HCT116 (cell line): ENCODE measurements at regions not wholly inside any gene's neighbourhood (a gene's known extent, or its start where the extent isn't known, plus 50 kb on each side); places are given as distances from the start of the nearest gene placed in this dataset.

Experiments used
- ATAC-seq: fragments of 200-7000 bp; cut with Tn5 transposase; 2 replicates; pipeline ENCODE4 v1.9.1; 2020; ENCODE audit warnings: mild to moderate bottlenecking, moderate library complexity
- BruUV-seq: library from RNA; stranded (reverse); fragments of 400-500 nt; replicated peaks from 2 replicates; lab custom pipeline; 2021; lab: Mats Ljungman, UMichigan
- CTCF ChIA-PET: fragments of 300-600 bp; sonication (Branson Sonifier 250); formaldehyde crosslinking; loops from one replicate; lab custom pipeline; 2021; ENCODE audit warnings: antibody characterized with exemption; lab: Charles Lee
- POLR2A ChIA-PET: fragments of 300-600, 350-600 bp; sonication (Branson Sonifier 250); formaldehyde crosslinking; loops from one replicate; lab custom pipeline; 2021; ENCODE audit warnings: antibody characterized with exemption; lab: Charles Lee
- RAD21 ChIA-PET, 2 experiments: fragments of 300-600 bp; sonication (Branson Sonifier 250); formaldehyde crosslinking; loops; one replicate each; lab custom pipeline; 2023; ENCODE audit warnings: low total read pairs in 2 of 2; ENCODE audit not compliant: uncharacterized antibody in 2 of 2, unreplicated experiment in 2 of 2, low non-redundant PET in 1 of 2; lab: Charles Lee
- DNase-seq: peaks from one replicate; pipeline ENCODE4 v3.0.0-alpha.2; 2010; ENCODE audit warnings: low read depth, low spot score
- H2AFZ ChIP-seq: fragments of 200-600 bp; shearing (Covaris generic), sonication (generic); 2 replicates; pipeline ENCODE4 v1.6.1; 2017; ENCODE audit warnings: low read depth, mixed run types, mixed read lengths, antibody characterized with exemption, low read length; ENCODE audit not compliant: poor library complexity, severe bottlenecking
- H3K27ac ChIP-seq: 2 replicates; pipeline ENCODE4 v1.5.1; 2012; ENCODE audit warnings: low read depth, low read length
- H3K27me3 ChIP-seq: fragments of 200-600 bp; sonication (generic); 2 replicates; pipeline ENCODE4 v1.6.1; 2016; ENCODE audit warnings: mixed run types, low read length, mixed read lengths; ENCODE audit not compliant: insufficient read depth
- H3K36me3 ChIP-seq, 2 experiments: fragments of 200-500 bp in 1 of 2; fragments of 200-600 bp in 1 of 2; sonication (Bioruptor generic) in 1 of 2; sonication (generic) in 1 of 2; 2 replicates each; pipeline versions ENCODE4 v1.5.1 to v1.6.1; 2014 to 2016; ENCODE audit warnings: low read length in 2 of 2, inconsistent platforms in 1 of 2, mixed read lengths in 1 of 2, mixed run types in 1 of 2; ENCODE audit not compliant: insufficient read depth in 2 of 2, control insufficient read depth in 1 of 2
- H3K4me1 ChIP-seq, 2 experiments: fragments of 200-600 bp in 1 of 2; sonication (generic) in 1 of 2; 2 replicates each; pipeline versions ENCODE4 v1.5.1 to v1.6.1; 2012 to 2017; ENCODE audit warnings: low read length in 2 of 2, inconsistent platforms in 1 of 2, mild to moderate bottlenecking in 1 of 2, mixed read lengths in 1 of 2, mixed run types in 1 of 2, moderate library complexity in 1 of 2; ENCODE audit not compliant: insufficient read depth in 2 of 2, control insufficient read depth in 1 of 2
- H3K4me2 ChIP-seq: fragments of 200-600 bp; sonication (generic); 2 replicates; pipeline ENCODE4 v1.6.1; 2017; ENCODE audit warnings: mixed run types, low read length, mixed read lengths
- H3K4me3 ChIP-seq, 2 experiments: fragments of 200-600 bp in 1 of 2; sonication (generic) in 1 of 2; replicated peaks in 1 of 2; 2 replicates each; pipeline ENCODE4 v1.5.1; 2011 to 2016; ENCODE audit warnings: low read length in 2 of 2, control low read depth in 1 of 2, low read depth in 1 of 2, mild to moderate bottlenecking in 1 of 2, mixed read lengths in 1 of 2, mixed run types in 1 of 2
- H3K79me2 ChIP-seq: fragments of 200-600 bp; sonication (generic); 2 replicates; pipeline ENCODE4 v1.6.1; 2017; ENCODE audit warnings: mild to moderate bottlenecking, mixed run types, low read length, moderate library complexity, mixed read lengths; ENCODE audit not compliant: insufficient read depth
- H3K9ac ChIP-seq: fragments of 200-600 bp; sonication (generic); 2 replicates; pipeline ENCODE4 v1.6.1; 2016; ENCODE audit warnings: low read length, mixed read lengths
- H3K9me2 ChIP-seq: fragments of 200-600 bp; sonication (generic), shearing (Covaris generic); 2 replicates; pipeline ENCODE4 v1.6.1; 2017; ENCODE audit warnings: mixed run types, mild to moderate bottlenecking, moderate library complexity; ENCODE audit not compliant: insufficient read depth
- H3K9me3 ChIP-seq, 2 experiments: fragments of 200-500 bp in 1 of 2; fragments of 200-600 bp in 1 of 2; sonication (Bioruptor generic) in 1 of 2; sonication (generic) in 1 of 2; 2 replicates each; pipeline ENCODE4 v1.6.1; 2014 to 2017; ENCODE audit warnings: low read length in 2 of 2, mixed read lengths in 2 of 2, inconsistent platforms in 1 of 2, low read depth in 1 of 2, mild to moderate bottlenecking in 1 of 2, mixed run types in 1 of 2, moderate library complexity in 1 of 2; ENCODE audit not compliant: control insufficient read depth in 1 of 2, insufficient read depth in 1 of 2
- H4K20me1 ChIP-seq: fragments of 200-600 bp; sonication (generic), shearing (Covaris generic); 2 replicates; pipeline ENCODE4 v1.6.1; 2017; ENCODE audit warnings: mixed run types, mild to moderate bottlenecking, moderate library complexity; ENCODE audit not compliant: insufficient read depth
- ATF3 ChIP-seq: IDR thresholded peaks from 2 replicates; pipeline ENCODE4 v1.6.1; 2012
- CEBPB ChIP-seq: IDR thresholded peaks from 2 replicates; pipeline ENCODE4 v1.6.1; 2012; ENCODE audit warnings: low read depth
- CTCF ChIP-seq, 3 experiments: fragments of 200-600 bp in 1 of 3; sonication (generic) in 1 of 3; IDR thresholded peaks in 2 of 3; conservative IDR thresholded peaks in 1 of 3; 2 replicates each; pipeline ENCODE4 v1.5.1; 2012 to 2017; ENCODE audit warnings: low read depth in 2 of 3, low read length in 2 of 3, antibody characterized with exemption in 1 of 3, borderline replicate concordance in 1 of 3, control low read depth in 1 of 3, mild to moderate bottlenecking in 1 of 3, mixed read lengths in 1 of 3, mixed run types in 1 of 3, moderate library complexity in 1 of 3; ENCODE audit not compliant: insufficient read depth in 1 of 3
- EGR1 ChIP-seq: IDR thresholded peaks from 2 replicates; pipeline ENCODE4 v1.6.1; 2012; ENCODE audit warnings: low read depth
- ELF1 ChIP-seq: IDR thresholded peaks from 2 replicates; pipeline ENCODE4 v1.6.1; 2012; ENCODE audit warnings: low read depth, borderline replicate concordance
- EZH2 ChIP-seq: fragments of 200-600 bp; sonication (generic); IDR thresholded peaks from 2 replicates; pipeline ENCODE4 v1.6.1; 2017; ENCODE audit warnings: antibody characterized with exemption, mixed run types
- EZH2phosphoT487 ChIP-seq: fragments of 200-600 bp; IDR thresholded peaks from 2 replicates; pipeline ENCODE4 v1.6.1; 2018; ENCODE audit warnings: antibody characterized with exemption, borderline replicate concordance
- FOSL1 ChIP-seq: IDR thresholded peaks from 2 replicates; pipeline ENCODE4 v1.6.1; 2012; ENCODE audit warnings: low read depth
- MAX ChIP-seq: IDR thresholded peaks from 2 replicates; pipeline ENCODE4 v1.6.1; 2012
- POLR2AphosphoS5 ChIP-seq: IDR thresholded peaks from 2 replicates; pipeline ENCODE4 v1.6.1; 2011; ENCODE audit warnings: mild to moderate bottlenecking, low read depth, low read length, moderate library complexity
- SIN3A ChIP-seq: IDR thresholded peaks from 2 replicates; pipeline ENCODE4 v1.6.1; 2012; ENCODE audit warnings: low read depth
- SP1 ChIP-seq: IDR thresholded peaks from 2 replicates; pipeline ENCODE4 v1.6.1; 2012; ENCODE audit warnings: low read depth
- SRF ChIP-seq: IDR thresholded peaks from 2 replicates; pipeline ENCODE4 v1.6.1; 2012; ENCODE audit warnings: low read depth
- TCF7L2 ChIP-seq: IDR thresholded peaks from 2 replicates; pipeline ENCODE4 v1.7.0; 2011; ENCODE audit warnings: borderline replicate concordance, inconsistent platforms; ENCODE audit not compliant: insufficient read depth, insufficient read length; ENCODE audit errors: extremely low read depth
- YY1 ChIP-seq: IDR thresholded peaks from 2 replicates; pipeline ENCODE4 v1.6.1; 2011; ENCODE audit warnings: low read length, low read depth, moderate library complexity, mild to moderate bottlenecking; ENCODE audit not compliant: insufficient replicate concordance; ENCODE audit errors: extremely low read depth
- ZBTB33 ChIP-seq: IDR thresholded peaks from 2 replicates; pipeline ENCODE4 v1.6.1; 2011; ENCODE audit warnings: mild to moderate bottlenecking, low read length, moderate library complexity; ENCODE audit not compliant: insufficient replicate concordance; ENCODE audit errors: extremely low read depth
- ZFX ChIP-seq: fragments of 450-650 bp; IDR thresholded peaks from 2 replicates; pipeline ENCODE4 v1.6.1; 2017
- ZNF274 ChIP-seq: fragments of 200-500 bp; sonication (Bioruptor generic); IDR thresholded peaks from 2 replicates; pipeline ENCODE4 v1.6.1; 2014; ENCODE audit warnings: mild to moderate bottlenecking, low read depth, low read length, inconsistent platforms
- intact Hi-C: fragments of 100-400 bp; cut with micrococcal nuclease; formaldehyde crosslinking; loops from 2 replicates; pipeline ENCODE4 v1.10.0; 2022

GRCh38 chr5:145551714-145552113, 283.4 kb downstream of the PRELID2 start:
- H3K4me1 ChIP-seq: peaks cover 6 to 22% of the 10 kb centered on the region in 2 experiments; a peak in 3 of 4 replicates
- ChIA-PET RAD21 (no interaction called here), CTCF (no interaction called here), POLR2A (no interaction called here)
- H3K36me3 ChIP-seq: no peaks in the 10 kb centered on the region
- TF ChIP-seq TCF7L2 (no peak), EZH2phosphoT487 (no peak), EZH2 (no peak), EGR1 (no peak), ATF3 (no peak), CEBPB (no peak), POLR2AphosphoS5 (no peak), SIN3A (no peak), SRF (no peak), MAX (no peak), FOSL1 (no peak), ZNF274 (no peak), ZFX (no peak), YY1 (no peak), ELF1 (no peak), CTCF (IDR thresholded peaks at IDR 0.05 in 2 of 3, conservative IDR thresholded peaks at IDR 0.05 in 1 of 3; ENCODE audit: borderline replicate concordance in 1 of 3, insufficient read depth in 1 of 3, low read depth in 2 of 3, low read length in 2 of 3) (no peak), SP1 (no peak), ZBTB33 (no peak)
- H3K27me3 ChIP-seq: no peaks in the 10 kb centered on the region
- ATAC-seq (no peak), DNase-seq (no peak)
- H3K9me2 ChIP-seq: no peaks in the 10 kb centered on the region
- H3K27ac ChIP-seq: no peak overlapping the region
- H3K4me3 ChIP-seq: no peak overlapping the region
- intact Hi-C loops: no loop called here
- BruUV-seq: no TSS peak
- no peaks in the 10 kb centered on the region for H3K9me3 ChIP-seq
- H2AFZ ChIP-seq: no peak overlapping the region
- no peaks in the 10 kb centered on the region for H4K20me1 ChIP-seq
- H3K4me2 ChIP-seq: no peak overlapping the region
- H3K79me2 ChIP-seq: no peaks in the 10 kb centered on the region
- H3K9ac ChIP-seq: no peak overlapping the region
